Panc1 (cell line): ENCODE measurements at regions not wholly inside any gene's neighbourhood (a gene's known extent, or its start where the extent isn't known, plus 50 kb on each side); places are given as distances from the start of the nearest gene placed in this dataset.

Source experiments
- ATAC-seq: fragments of 200-7000 bp; cut with Tn5 transposase; 2 replicates; pipeline ENCODE4 v1.9.1; 2020; ENCODE audit warnings: mild to moderate bottlenecking, moderate library complexity
- BruUV-seq: library from RNA; stranded (reverse); fragments of 400-500 nt; replicated peaks from 2 replicates; lab custom pipeline; 2021; lab: Mats Ljungman, UMichigan
- CTCF ChIA-PET: fragments of 300-600 bp; sonication (Branson Sonifier 250); formaldehyde crosslinking; loops from one replicate; lab custom pipeline; 2022; ENCODE audit warnings: antibody characterized with exemption; lab: Charles Lee
- POLR2A ChIA-PET: fragments of 300-600 bp; sonication (Branson Sonifier 250); formaldehyde crosslinking; loops from one replicate; lab custom pipeline; 2022; ENCODE audit warnings: antibody characterized with exemption; lab: Charles Lee
- DNase-seq: peaks from one replicate; pipeline ENCODE4 v3.0.0-alpha.2; 2010; ENCODE audit warnings: low read depth, low spot score
- H3K27ac ChIP-seq: 2 replicates; pipeline ENCODE4 v1.5.1; 2011; ENCODE audit warnings: mild to moderate bottlenecking, low read length, inconsistent platforms
- H3K27me3 ChIP-seq: fragments of 200-500 bp; sonication (Bioruptor generic); 2 replicates; pipeline ENCODE4 v1.6.0; 2014; ENCODE audit warnings: low read length, inconsistent platforms; ENCODE audit not compliant: control insufficient read depth, insufficient read depth
- H3K36me3 ChIP-seq: fragments of 200-500 bp; sonication (Bioruptor generic); 2 replicates; pipeline ENCODE4 v1.5.1; 2014; ENCODE audit warnings: inconsistent platforms, mild to moderate bottlenecking, low read length, moderate library complexity; ENCODE audit not compliant: control insufficient read depth, insufficient read depth
- H3K4me1 ChIP-seq: 2 replicates; pipeline ENCODE4 v1.5.1; 2011; ENCODE audit warnings: inconsistent platforms, mild to moderate bottlenecking, low read length, moderate library complexity; ENCODE audit not compliant: control insufficient read depth, insufficient read depth
- H3K4me3 ChIP-seq, 2 experiments: 2 replicates each; pipeline ENCODE4 v1.5.1; 2011 to 2012; ENCODE audit warnings: low read depth in 2 of 2, low read length in 2 of 2, mild to moderate bottlenecking in 2 of 2, inconsistent platforms in 1 of 2, moderate library complexity in 1 of 2
- H3K9me3 ChIP-seq: fragments of 200-500 bp; sonication (Bioruptor generic); 2 replicates; pipeline ENCODE4 v1.5.1; 2014; ENCODE audit warnings: low read depth, mild to moderate bottlenecking, inconsistent platforms, low read length, moderate library complexity; ENCODE audit not compliant: control insufficient read depth, insufficient read depth
- POLR2AphosphoS5 ChIP-seq: IDR thresholded peaks from 2 replicates; pipeline ENCODE4 v1.6.1; 2012; ENCODE audit warnings: mild to moderate bottlenecking, low read depth, low read length, moderate library complexity
- SIN3A ChIP-seq: IDR thresholded peaks from 2 replicates; pipeline ENCODE4 v1.6.1; 2012; ENCODE audit warnings: low read depth, mild to moderate bottlenecking, low read length, moderate library complexity, borderline replicate concordance; ENCODE audit not compliant: insufficient read depth
- TCF7L2 ChIP-seq: IDR thresholded peaks from 2 replicates; pipeline ENCODE4 v1.6.1; 2011; ENCODE audit warnings: mild to moderate bottlenecking, low read depth, low read length, inconsistent platforms
- in situ Hi-C: cut with HindIII; loops from 2 replicates; pipeline ENCODE4 v1.10.0; 2016; ENCODE audit warnings: low sequenced_read_pairs, low pct_unique_long_range_greater_than_20kb
- intact Hi-C: fragments of 100-400 bp; cut with micrococcal nuclease; formaldehyde crosslinking; loops from one replicate; pipeline ENCODE4 v1.10.0; 2022; ENCODE audit not compliant: unreplicated experiment
- TF ChIP-seq, protein P1 (sequence below), 2 experiments: IDR thresholded peaks; 2 replicates each; pipeline ENCODE4 v1.6.1; 2011 to 2012; ENCODE audit warnings: low read depth in 2 of 2, control low read depth in 1 of 2, low read length in 1 of 2, mild to moderate bottlenecking in 1 of 2, moderate library complexity in 1 of 2; ENCODE audit not compliant: insufficient read depth in 1 of 2
- TF ChIP-seq, protein P2 (sequence below): fragments of 450-650 bp; IDR thresholded peaks from 2 replicates; pipeline ENCODE4 v1.5.1; 2017; ENCODE audit warnings: mild to moderate bottlenecking

DNA sequence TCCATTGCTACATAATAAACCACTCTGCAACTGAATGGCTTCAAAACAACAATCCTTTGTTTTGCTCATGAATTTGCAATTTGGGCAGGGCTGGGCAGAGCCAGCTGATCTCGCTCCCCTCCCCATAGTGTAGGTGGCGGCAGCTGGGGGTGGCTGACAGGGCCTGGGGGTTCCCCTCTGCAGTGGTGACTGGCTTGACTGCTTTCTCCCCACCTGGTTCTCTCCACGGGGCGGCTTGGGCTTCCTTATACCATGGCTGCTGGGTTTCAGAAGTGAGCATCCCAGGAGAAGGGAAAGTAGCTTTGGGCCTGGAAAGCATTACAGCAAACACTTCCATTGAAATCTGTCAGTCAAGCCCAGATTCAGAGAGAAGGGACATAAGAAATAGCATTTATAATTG is 129.7 kb upstream of the ZBTB40 start:
- CTCF ChIA-PET, result interaction anchor here (0.6 kb wide), 1 partner anchor 94 kb away, joined by 4 read pairs; no protein-coding TSS in a partner anchor
- in situ Hi-C loops, result no loop called here

DNA sequence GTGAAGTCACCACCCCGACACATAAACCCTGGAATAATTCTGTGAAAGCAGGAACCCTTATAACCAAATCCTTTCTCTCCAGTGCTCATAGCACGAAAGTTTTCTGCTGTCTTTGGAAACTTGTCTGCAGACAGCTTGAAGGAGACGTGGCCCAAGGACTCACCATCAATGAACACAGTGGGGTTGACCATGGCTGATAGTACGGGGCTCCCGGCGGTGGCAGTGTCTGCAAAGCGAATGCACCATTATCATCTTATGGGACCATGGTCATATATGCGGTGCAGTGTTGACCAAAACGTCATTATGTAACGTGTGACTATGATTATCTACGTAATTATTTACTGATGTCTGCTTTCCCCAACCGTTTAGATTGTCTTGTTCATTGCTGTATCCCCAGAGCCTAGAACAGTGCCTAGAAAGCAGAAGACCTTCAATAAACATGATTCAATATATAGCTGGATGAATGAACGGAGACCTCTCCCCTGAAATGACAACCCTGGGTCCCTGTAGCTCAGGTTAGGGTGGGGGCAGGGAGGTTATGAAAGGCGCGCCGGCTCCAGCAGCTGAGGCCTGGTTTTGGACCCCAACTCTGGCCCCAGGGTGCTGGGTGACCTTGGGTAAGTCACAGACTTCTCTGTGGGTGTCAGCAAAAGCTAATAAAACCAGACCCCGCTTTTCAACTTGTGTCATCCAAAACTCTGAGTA is 128.4 kb upstream of the ZBTB40 start:
- ChIA-PET CTCF (no interaction called here), POLR2A (no interaction called here)
- no peak for TF ChIP-seq TCF7L2
- TF ChIP-seq, protein P1, sequence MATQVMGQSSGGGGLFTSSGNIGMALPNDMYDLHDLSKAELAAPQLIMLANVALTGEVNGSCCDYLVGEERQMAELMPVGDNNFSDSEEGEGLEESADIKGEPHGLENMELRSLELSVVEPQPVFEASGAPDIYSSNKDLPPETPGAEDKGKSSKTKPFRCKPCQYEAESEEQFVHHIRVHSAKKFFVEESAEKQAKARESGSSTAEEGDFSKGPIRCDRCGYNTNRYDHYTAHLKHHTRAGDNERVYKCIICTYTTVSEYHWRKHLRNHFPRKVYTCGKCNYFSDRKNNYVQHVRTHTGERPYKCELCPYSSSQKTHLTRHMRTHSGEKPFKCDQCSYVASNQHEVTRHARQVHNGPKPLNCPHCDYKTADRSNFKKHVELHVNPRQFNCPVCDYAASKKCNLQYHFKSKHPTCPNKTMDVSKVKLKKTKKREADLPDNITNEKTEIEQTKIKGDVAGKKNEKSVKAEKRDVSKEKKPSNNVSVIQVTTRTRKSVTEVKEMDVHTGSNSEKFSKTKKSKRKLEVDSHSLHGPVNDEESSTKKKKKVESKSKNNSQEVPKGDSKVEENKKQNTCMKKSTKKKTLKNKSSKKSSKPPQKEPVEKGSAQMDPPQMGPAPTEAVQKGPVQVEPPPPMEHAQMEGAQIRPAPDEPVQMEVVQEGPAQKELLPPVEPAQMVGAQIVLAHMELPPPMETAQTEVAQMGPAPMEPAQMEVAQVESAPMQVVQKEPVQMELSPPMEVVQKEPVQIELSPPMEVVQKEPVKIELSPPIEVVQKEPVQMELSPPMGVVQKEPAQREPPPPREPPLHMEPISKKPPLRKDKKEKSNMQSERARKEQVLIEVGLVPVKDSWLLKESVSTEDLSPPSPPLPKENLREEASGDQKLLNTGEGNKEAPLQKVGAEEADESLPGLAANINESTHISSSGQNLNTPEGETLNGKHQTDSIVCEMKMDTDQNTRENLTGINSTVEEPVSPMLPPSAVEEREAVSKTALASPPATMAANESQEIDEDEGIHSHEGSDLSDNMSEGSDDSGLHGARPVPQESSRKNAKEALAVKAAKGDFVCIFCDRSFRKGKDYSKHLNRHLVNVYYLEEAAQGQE (IDR thresholded peaks at IDR 0.05; ENCODE audit: insufficient read depth in 1 of 2, low read depth in 2 of 2, low read length in 1 of 2), result no peak
- no peak for TF ChIP-seq POLR2AphosphoS5
- no peak for DNase-seq
- H3K4me1 ChIP-seq, result no peaks in the 10 kb centered on the region
- in situ Hi-C loops, result no loop called here
- no peak for ATAC-seq
- BruUV-seq, result no TSS peak
- H3K27me3 ChIP-seq, result no peaks in the 10 kb centered on the region
- no peak overlapping the region for H3K4me3 ChIP-seq
- H3K36me3 ChIP-seq, result no peaks in the 10 kb centered on the region
- no peak overlapping the region for H3K27ac ChIP-seq
- intact Hi-C loops, result no loop called here
- H3K9me3 ChIP-seq, result no peaks in the 10 kb centered on the region

More for the DNA sequence above, 129.7 kb upstream of the ZBTB40 start:
- DNase-seq (no peak), ATAC-seq (no peak)
- no peaks in the 10 kb centered on the region for H3K4me1 ChIP-seq
- no peak overlapping the region for H3K4me3 ChIP-seq
- intact Hi-C loops, result no loop called here
- H3K36me3 ChIP-seq, result no peaks in the 10 kb centered on the region
- BruUV-seq, result no TSS peak
- POLR2A ChIA-PET, result no interaction called here
- H3K9me3 ChIP-seq, result no peaks in the 10 kb centered on the region
- H3K27me3 ChIP-seq, result no peaks in the 10 kb centered on the region
- H3K27ac ChIP-seq, result no peak overlapping the region
- no peak for TF ChIP-seq POLR2AphosphoS5
- no peak for TF ChIP-seq SIN3A
- TF ChIP-seq, protein P1 (IDR thresholded peaks at IDR 0.05; ENCODE audit: insufficient read depth in 1 of 2, low read depth in 2 of 2, low read length in 1 of 2), result no peak
- TF ChIP-seq, protein P2, sequence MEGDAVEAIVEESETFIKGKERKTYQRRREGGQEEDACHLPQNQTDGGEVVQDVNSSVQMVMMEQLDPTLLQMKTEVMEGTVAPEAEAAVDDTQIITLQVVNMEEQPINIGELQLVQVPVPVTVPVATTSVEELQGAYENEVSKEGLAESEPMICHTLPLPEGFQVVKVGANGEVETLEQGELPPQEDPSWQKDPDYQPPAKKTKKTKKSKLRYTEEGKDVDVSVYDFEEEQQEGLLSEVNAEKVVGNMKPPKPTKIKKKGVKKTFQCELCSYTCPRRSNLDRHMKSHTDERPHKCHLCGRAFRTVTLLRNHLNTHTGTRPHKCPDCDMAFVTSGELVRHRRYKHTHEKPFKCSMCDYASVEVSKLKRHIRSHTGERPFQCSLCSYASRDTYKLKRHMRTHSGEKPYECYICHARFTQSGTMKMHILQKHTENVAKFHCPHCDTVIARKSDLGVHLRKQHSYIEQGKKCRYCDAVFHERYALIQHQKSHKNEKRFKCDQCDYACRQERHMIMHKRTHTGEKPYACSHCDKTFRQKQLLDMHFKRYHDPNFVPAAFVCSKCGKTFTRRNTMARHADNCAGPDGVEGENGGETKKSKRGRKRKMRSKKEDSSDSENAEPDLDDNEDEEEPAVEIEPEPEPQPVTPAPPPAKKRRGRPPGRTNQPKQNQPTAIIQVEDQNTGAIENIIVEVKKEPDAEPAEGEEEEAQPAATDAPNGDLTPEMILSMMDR, result no peak
- no peak for TF ChIP-seq TCF7L2
